K562 (cell line): ENCODE measurements at regions not wholly inside any gene's neighbourhood (a gene's known extent, or its start where the extent isn't known, plus 50 kb on each side); places are given as distances from the start of the nearest gene placed in this dataset.

Source experiments
- ATAC-seq: fragments of 200-7000 bp; cut with Tn5 transposase; 3 replicates; pipeline ENCODE4 v1.9.1; 2020; ENCODE audit warnings: moderate library complexity
- BruUV-seq: library from RNA; stranded (reverse); fragments of 400-500 nt; replicated peaks from 2 replicates; lab custom pipeline; 2021; lab: Mats Ljungman, UMichigan
- CTCF ChIA-PET: fragments of 300-600 bp; formaldehyde crosslinking; extraction: SDS; loops from one replicate; lab custom pipeline; 2021; ENCODE audit warnings: low intra/inter-chr PET ratio; lab: Yijun Ruan, JAX
- POLR2A ChIA-PET: fragments of 300-600, 350-650 bp; sonication (Branson Sonifier 250); formaldehyde crosslinking; extraction: SDS; loops from one replicate; lab custom pipeline; 2021; ENCODE audit warnings: antibody characterized with exemption, inconsistent platforms; lab: Yijun Ruan, JAX
- DNase-seq, 4 experiments: peaks; one replicate each; pipeline versions ENCODE4 v3.0.0 to v3.0.0-alpha.2; 2011 to 2018; ENCODE audit warnings: low spot score in 3 of 4, mixed read lengths in 3 of 4; ENCODE audit errors: extremely low read depth in 1 of 4
- FAIRE-seq: peaks from 2 replicates; lab custom pipeline; 2011; peaks lifted over from hg19 to GRCh38; lab: Jason Lieb, UNC
- H2AFZ ChIP-seq: 2 replicates; pipeline ENCODE4 v1.6.0; 2011; ENCODE audit warnings: low read depth, low read length, control low read depth, inconsistent platforms
- H3K27ac ChIP-seq: fragments of 200-600 bp; 3 replicates; pipeline ENCODE4 v1.8.0; 2011; ENCODE audit warnings: low read depth, mild to moderate bottlenecking, control low read depth, inconsistent platforms, low read length, moderate library complexity, mixed read lengths; ENCODE audit errors: extremely low read depth
- H3K27me3 ChIP-seq, 2 experiments: fragments of 300-600 bp in 1 of 2; 2 replicates in 1 of 2; 3 replicates in 1 of 2; pipeline versions ENCODE4 v1.6.0 to v1.8.0; 2011; ENCODE audit warnings: inconsistent platforms in 2 of 2, low read length in 2 of 2, mild to moderate bottlenecking in 1 of 2, mixed read lengths in 1 of 2, moderate library complexity in 1 of 2; ENCODE audit not compliant: control insufficient read depth in 2 of 2, insufficient read depth in 2 of 2
- H3K36me3 ChIP-seq: fragments of 300-600 bp; 3 replicates; pipeline ENCODE4 v1.8.0; 2011; ENCODE audit warnings: mild to moderate bottlenecking, low read length, inconsistent platforms; ENCODE audit not compliant: control insufficient read depth, insufficient read depth
- H3K4me1 ChIP-seq, 2 experiments: fragments of 200-600 bp in 1 of 2; replicated peaks in 1 of 2; 2 replicates in 1 of 2; 3 replicates in 1 of 2; pipeline versions ENCODE4 v1.5.1 to v1.8.0; 2011; ENCODE audit warnings: inconsistent platforms in 2 of 2, low read length in 2 of 2, mild to moderate bottlenecking in 1 of 2, mixed read lengths in 1 of 2, moderate library complexity in 1 of 2; ENCODE audit not compliant: control insufficient read depth in 2 of 2, insufficient read depth in 2 of 2
- H3K4me2 ChIP-seq: 2 replicates; pipeline ENCODE4 v1.6.1; 2011; ENCODE audit warnings: low read length, control low read depth, inconsistent platforms, mixed read lengths; ENCODE audit not compliant: insufficient read depth
- H3K4me3 ChIP-seq: fragments of 200-600 bp; sonication (generic), shearing (Covaris generic); 2 replicates; pipeline ENCODE4 v1.5.1; 2016; ENCODE audit warnings: control low read depth, inconsistent platforms
- H3K79me2 ChIP-seq: fragments of 200-600 bp; 3 replicates; pipeline ENCODE4 v1.8.0; 2011; ENCODE audit warnings: low read length, inconsistent platforms; ENCODE audit not compliant: control insufficient read depth, insufficient read depth
- H3K9ac ChIP-seq, 2 experiments: 2 replicates each; pipeline versions ENCODE4 v1.6.0 to v1.6.1; 2011; ENCODE audit warnings: low read depth in 2 of 2, low read length in 2 of 2, control low read depth in 1 of 2, inconsistent platforms in 1 of 2, mild to moderate bottlenecking in 1 of 2, mixed read lengths in 1 of 2; ENCODE audit not compliant: insufficient read depth in 1 of 2
- H3K9me1 ChIP-seq: one replicate; pipeline ENCODE4 v1.6.0; 2011; ENCODE audit warnings: inconsistent platforms, mild to moderate bottlenecking, low read length, moderate library complexity; ENCODE audit not compliant: control insufficient read depth, insufficient read depth
- H3K9me3 ChIP-seq: replicated peaks from 2 replicates; pipeline ENCODE4 v1.5.1; 2011; ENCODE audit warnings: low read depth, low read length, inconsistent platforms; ENCODE audit not compliant: control insufficient read depth, insufficient read depth
- H4K20me1 ChIP-seq: replicated peaks from 2 replicates; pipeline ENCODE4 v1.6.1; 2011; ENCODE audit warnings: low read length, inconsistent platforms, mixed read lengths; ENCODE audit not compliant: control insufficient read depth, insufficient read depth
- DDX20 ChIP-seq: fragments of 450-650 bp; IDR thresholded peaks from 2 replicates; pipeline ENCODE4 v1.6.1; 2016; ENCODE audit warnings: missing genetic modification characterization, low read depth, mild to moderate bottlenecking, missing compliant biosample characterization, moderate library complexity
- ILK ChIP-seq: fragments of 450-650 bp; IDR thresholded peaks from 2 replicates; pipeline ENCODE4 v1.6.1; 2016; ENCODE audit warnings: missing genetic modification characterization, low read depth, mild to moderate bottlenecking, missing compliant biosample characterization, moderate library complexity, borderline replicate concordance
- MCM3 ChIP-seq: fragments of 450-650 bp; IDR thresholded peaks from 2 replicates; pipeline ENCODE4 v1.6.1; 2016
- NKRF ChIP-seq: fragments of 450-650 bp; IDR thresholded peaks from 2 replicates; pipeline ENCODE4 v1.6.1; 2016; ENCODE audit warnings: borderline replicate concordance
- RAD51 ChIP-seq: fragments of 450-650 bp; IDR thresholded peaks from 2 replicates; pipeline ENCODE4 v1.7.1; 2016; ENCODE audit warnings: low read depth, mild to moderate bottlenecking, borderline replicate concordance
- TFE3 ChIP-seq: fragments of 450-650 bp; formaldehyde crosslinking; IDR thresholded peaks from 2 replicates; pipeline ENCODE4 v1.4.0; 2020; ENCODE audit warnings: mild to moderate bottlenecking, mixed read lengths
- TSHZ1 ChIP-seq: fragments of 250-450 bp; sonication (Bioruptor Pico); IDR thresholded peaks from 2 replicates; pipeline ENCODE4 v1.4.0; 2020; ENCODE audit warnings: mild to moderate bottlenecking, moderate library complexity
- ZNF507 ChIP-seq: conservative IDR thresholded peaks from 2 replicates; pipeline ENCODE4 v1.6.1; 2017; ENCODE audit warnings: missing genetic modification characterization, missing compliant biosample characterization
- ZNF77 ChIP-seq: fragments of 250-450 bp; sonication (Bioruptor Pico); IDR thresholded peaks from 2 replicates; pipeline ENCODE4 v1.5.0; 2020
- WGBS: fragments of 100-300 bp; shearing (Covaris generic); methylation state at CpG from one replicate; pipeline ENCODE4 v1.1.6; 2016; ENCODE audit warnings: low coverage, mixed read lengths; ENCODE audit not compliant: insufficient coverage; ENCODE audit errors: missing lambda C conversion rate; 5-methylcytosine and 5-hydroxymethylcytosine counted together
- in situ Hi-C: fragments of 300-500 bp; cut with MboI; formaldehyde crosslinking; loops from 4 replicates; pipeline ENCODE4 v1.15.0; 2018; ENCODE audit warnings: inconsistent platforms, mixed read lengths
- intact Hi-C: fragments of 100-400 bp; cut with micrococcal nuclease; formaldehyde crosslinking; loops from 2 replicates; pipeline ENCODE4 v1.14.2; 2022

- CTCF ChIA-PET, result no interaction called here
- TF ChIP-seq ILK (tag) (no peak), TFE3 (CRISPR knock-in tag) (peak; percentile 88), RAD51 (0 out of 2 replicates have a peak, but pooled peaks have one; percentile 13)
- H3K9ac ChIP-seq, result no peak overlapping the region
- H3K79me2 ChIP-seq, result no peaks in the 10 kb centered on the region
- in situ Hi-C loops, result no loop called here
- H3K4me1 ChIP-seq, result no peaks in the 10 kb centered on the region
- POLR2A ChIA-PET, result no interaction called here
- BruUV-seq, result no TSS peak
- no peak overlapping the region for H3K27ac ChIP-seq
- no peaks in the 10 kb centered on the region for H3K9me1 ChIP-seq
- ATAC-seq (no peak), FAIRE-seq (no peak), DNase-seq (no peak)
- H3K9me3 ChIP-seq, result no peaks in the 10 kb centered on the region
- H3K36me3 ChIP-seq, result no peaks in the 10 kb centered on the region
- H2AFZ ChIP-seq, result no peak overlapping the region
- H3K4me2 ChIP-seq, result no peak overlapping the region
- no peak overlapping the region for H3K4me3 ChIP-seq
- intact Hi-C loops, result no loop called here
- no peaks in the 10 kb centered on the region for H4K20me1 ChIP-seq
- WGBS, result 0% methylated on average over 4 of the region's 4 CpGs
- no peaks in the 10 kb centered on the region for H3K27me3 ChIP-seq
Observed at GRCh38 chr3:30166535-30166934, 439.9 kb upstream of the TGFBR2 start.

- no peak overlapping the region for H3K4me2 ChIP-seq
- H2AFZ ChIP-seq, result no peak overlapping the region
- H3K9ac ChIP-seq, result no peak overlapping the region
- no TSS peak for BruUV-seq
- intact Hi-C loops (no loop called here), in situ Hi-C loops (no loop called here)
- no peaks in the 10 kb centered on the region for H3K9me1 ChIP-seq
- no peaks in the 10 kb centered on the region for H3K36me3 ChIP-seq
- H3K27me3 ChIP-seq, result no peaks in the 10 kb centered on the region
- no peaks in the 10 kb centered on the region for H3K79me2 ChIP-seq
- H3K4me3 ChIP-seq, result no peak overlapping the region
- no peak overlapping the region for H3K27ac ChIP-seq
- ChIA-PET POLR2A (no interaction called here), CTCF (no interaction called here)
- 3% methylated on average over 3 of the region's 3 CpGs for WGBS
- FAIRE-seq, result no peak
- no peak for ATAC-seq
- H4K20me1 ChIP-seq, result no peaks in the 10 kb centered on the region
- 0 out of 2 replicates have a peak, but pooled peaks cover 2% of the 10 kb centered on the region for H3K9me3 ChIP-seq
- no peaks in the 10 kb centered on the region for H3K4me1 ChIP-seq
- DNase-seq, result no peak
- no peak for TF ChIP-seq ZNF507 (tag)
- TF ChIP-seq ZNF77 (CRISPR knock-in tag), result no peak
- no peak for TF ChIP-seq NKRF
- no peak for TF ChIP-seq MCM3
- no peak for TF ChIP-seq TSHZ1
- TF ChIP-seq DDX20 (tag), result no peak
Observed at GRCh38 chr3:30167541-30168011, 438.8 kb upstream of the TGFBR2 start.
